ENCODE measurements at regions not wholly inside any gene's neighbourhood (a gene's known extent, or its start where the extent isn't known, plus 50 kb on each side); places are given as distances from the start of the nearest gene placed in this dataset.

DNA sequence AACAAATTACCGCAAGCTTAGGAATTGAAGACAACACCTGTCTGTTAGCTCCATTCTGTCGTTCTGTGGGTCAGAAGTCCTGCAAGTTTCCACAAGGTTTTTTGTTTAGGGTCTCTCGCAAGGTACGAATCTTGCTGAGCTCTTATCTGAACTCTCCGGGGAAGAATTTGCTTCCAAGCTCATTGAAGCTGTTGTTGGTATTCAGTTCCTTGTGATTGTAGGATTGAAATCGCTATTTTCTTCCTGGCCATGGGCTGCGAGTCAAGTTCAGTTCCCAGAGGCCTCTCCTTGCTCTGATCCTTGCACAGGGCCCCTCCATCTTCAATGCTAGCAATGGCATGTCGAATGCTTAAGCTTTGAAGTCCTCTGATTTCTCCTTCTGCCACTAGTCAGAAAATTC, 53.5 kb upstream of the CNTLN start:
- Histone ChIP-seq H3K4me3 (ENCODE audit: extremely low read depth in 1 of 4, insufficient read depth in 2 of 4, low read depth in 3 of 4, low read length in 4 of 4) (no peak overlapping the region), H3K27ac (ENCODE audit: low read depth, low read length) (no peak overlapping the region), H3K18ac (ENCODE audit: extremely low read depth, low read length) (no peak overlapping the region), H3K36me3 (ENCODE audit: control insufficient read depth in 2 of 4, insufficient read depth in 4 of 4, low read length in 3 of 4) (no peaks in the 10 kb centered on the region), H3K14ac (ENCODE audit: insufficient read length) (no peak overlapping the region), H3K23me2 (ENCODE audit: low read depth, low read length) (no peaks in the 10 kb centered on the region), H3K79me2 (ENCODE audit: control insufficient read depth in 1 of 2, insufficient read depth in 2 of 2, low read length in 2 of 2) (no peaks in the 10 kb centered on the region), H4K8ac (ENCODE audit: extremely low read depth, insufficient read depth, low read length) (no peak overlapping the region), H2BK20ac (ENCODE audit: low read length) (no peak overlapping the region), H4K91ac (replicated peaks; ENCODE audit: insufficient read length, low read length) (no peak overlapping the region), H3K56ac (replicated peaks; ENCODE audit: insufficient read length, low read depth, low read length) (no peak overlapping the region), H3K79me1 (ENCODE audit: low read depth, low read length) (no peaks in the 10 kb centered on the region), H2BK120ac (replicated peaks; ENCODE audit: low read depth, low read length) (no peak overlapping the region), H3K9me3 (ENCODE audit: insufficient read depth in 2 of 2, low read depth in 1 of 2, low read length in 1 of 2) (no peaks in the 10 kb centered on the region), H2BK5ac (ENCODE audit: low read depth, low read length) (no peak overlapping the region), H3K4me2 (ENCODE audit: insufficient read depth in 1 of 2, low read depth in 2 of 2, low read length in 2 of 2) (no peak overlapping the region), H4K20me1 (replicated peaks in 1 of 2; ENCODE audit: control insufficient read depth in 1 of 2, insufficient read depth in 2 of 2, low read length in 2 of 2) (no peaks in the 10 kb centered on the region), H3K9ac (replicated peaks in 1 of 4; ENCODE audit: extremely low read depth in 1 of 4, low read depth in 3 of 4, low read length in 3 of 4) (no peak overlapping the region), H3K4ac (replicated peaks; ENCODE audit: insufficient read length, low read depth, low read length) (no peak overlapping the region), H3K4me1 (replicated peaks in 1 of 4; ENCODE audit: control insufficient read depth in 3 of 4, insufficient read depth in 4 of 4, low read length in 3 of 4) (peaks cover 1 to 6% (median 4%) of the 10 kb centered on the region in 4 experiments; a peak in 3 of 7 replicates), H2BK15ac (ENCODE audit: low read length) (no peak overlapping the region), H4K5ac (ENCODE audit: insufficient read length, low read depth, low read length) (no peak overlapping the region), H3K27me3 (replicated peaks in 1 of 4; ENCODE audit: control insufficient read depth in 3 of 4, extremely low read depth in 1 of 4, insufficient read depth in 3 of 4, low read length in 3 of 4) (no peaks in the 10 kb centered on the region), H2AFZ (ENCODE audit: low read length) (peak overlapping the region; percentile 96), H2BK12ac (ENCODE audit: low read depth, low read length) (no peak overlapping the region), H2AK5ac (ENCODE audit: low read depth, low read length) (no peak overlapping the region), H3K23ac (ENCODE audit: insufficient read length) (no peak overlapping the region)
- WGBS, 2 experiments (ENCODE audit: extremely low coverage in 1 of 2, insufficient coverage in 1 of 2, insufficient read length in 1 of 2, insufficient replicate concordance in 2 of 2, low coverage in 1 of 2, low lambda C conversion rate in 2 of 2, missing lambda C conversion rate in 1 of 2): 82% methylated on average over 8 of the region's 8 CpGs; no CpG with 5 or more reads in 1 of the 2 experiments
- no peak for TF ChIP-seq TAF7 (optimal IDR thresholded peaks at IDR 0.05; ENCODE audit: borderline replicate concordance, low read depth, low read length)
- TF ChIP-seq CHD2 (IDR thresholded peaks at IDR 0.05; ENCODE audit: low read length): no peak
- TF ChIP-seq CTBP2 (IDR thresholded peaks at IDR 0.05; ENCODE audit: borderline replicate concordance, insufficient read depth, insufficient read length, low read length): no peak
- TF ChIP-seq TAF1 (IDR thresholded peaks at IDR 0.05; ENCODE audit: low read depth, low read length): no peak
- no peak for TF ChIP-seq BCL11A (IDR thresholded peaks at IDR 0.05; ENCODE audit: low read depth in 2 of 2, low read length in 2 of 2)
- no peak for TF ChIP-seq CBX8 (IDR thresholded peaks at IDR 0.05; ENCODE audit: borderline replicate concordance, low read depth, low read length)
- TF ChIP-seq POLR2A (IDR thresholded peaks at IDR 0.05; ENCODE audit: control extremely low read depth in 1 of 2, low read depth in 2 of 2, low read length in 2 of 2): no peak
- TF ChIP-seq RNF2 (IDR thresholded peaks at IDR 0.05; ENCODE audit: borderline replicate concordance, low read depth, low read length, missing control alignments, poor library complexity, severe bottlenecking): no peak
- TF ChIP-seq, protein P1, sequence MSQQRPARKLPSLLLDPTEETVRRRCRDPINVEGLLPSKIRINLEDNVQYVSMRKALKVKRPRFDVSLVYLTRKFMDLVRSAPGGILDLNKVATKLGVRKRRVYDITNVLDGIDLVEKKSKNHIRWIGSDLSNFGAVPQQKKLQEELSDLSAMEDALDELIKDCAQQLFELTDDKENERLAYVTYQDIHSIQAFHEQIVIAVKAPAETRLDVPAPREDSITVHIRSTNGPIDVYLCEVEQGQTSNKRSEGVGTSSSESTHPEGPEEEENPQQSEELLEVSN (IDR thresholded peaks at IDR 0.05): no peak
- no peak for TF ChIP-seq CEBPB (IDR thresholded peaks at IDR 0.05; ENCODE audit: low read depth, low read length)
- TF ChIP-seq SIRT6 (IDR thresholded peaks at IDR 0.05; ENCODE audit: low read length): no peak
- TF ChIP-seq HDAC6 (IDR thresholded peaks at IDR 0.05; ENCODE audit: low read depth, low read length): no peak
- TF ChIP-seq KDM4A (IDR thresholded peaks at IDR 0.05; ENCODE audit: low read depth, low read length, severe bottlenecking): no peak
- FAIRE-seq (no peak), DNase-seq (ENCODE audit: low read depth in 1 of 2, low spot score in 2 of 2) (no peak)
- POLR2A ChIA-PET (ENCODE audit: partially characterized antibody): no interaction called here
- CTCF ChIA-PET (ENCODE audit: partially characterized antibody): interaction anchor here (0.6 to 1.6 kb wide), 5 partner anchors 17 to 120 kb away, joined by 3 to 5 read pairs (median 4); no protein-coding TSS in a partner anchor

Measured in H1 (cell line).